H1 (cell line): ENCODE measurements at regions not wholly inside any gene's neighbourhood (a gene's known extent, or its start where the extent isn't known, plus 50 kb on each side); places are given as distances from the start of the nearest gene placed in this dataset.

Source experiments
- CTCF ChIA-PET: fragments of 300-600 bp; sonication (Branson Sonifier 250); formaldehyde crosslinking; loops from one replicate; lab custom pipeline; 2021; ENCODE audit not compliant: partially characterized antibody; lab: Charles Lee
- POLR2A ChIA-PET: fragments of 300-600 bp; sonication (Branson Sonifier 250); formaldehyde crosslinking; loops from one replicate; lab custom pipeline; 2021; ENCODE audit warnings: inconsistent platforms; ENCODE audit not compliant: partially characterized antibody; lab: Charles Lee
- DNase-seq, 2 experiments: peaks; one replicate each; pipeline versions ENCODE4 v3.0.0 to v3.0.0-alpha.2; 2010 to 2022; ENCODE audit warnings: low spot score in 2 of 2, low read depth in 1 of 2, mixed read lengths in 1 of 2
- FAIRE-seq: peaks from 2 replicates; lab custom pipeline; 2011; peaks lifted over from hg19 to GRCh38; lab: Jason Lieb, UNC
- H2AFZ ChIP-seq: 2 replicates; pipeline ENCODE4 v1.8.1; 2012; ENCODE audit warnings: low read length, inconsistent platforms
- H2AK5ac ChIP-seq: 2 replicates; pipeline ENCODE4 v1.6.1; 2013; ENCODE audit warnings: low read depth, low read length
- H2BK120ac ChIP-seq: replicated peaks from 2 replicates; pipeline ENCODE3; 2013; ENCODE audit warnings: low read depth, low read length, inconsistent platforms
- H2BK12ac ChIP-seq: 2 replicates; pipeline ENCODE4 v1.6.1; 2013; ENCODE audit warnings: low read depth, low read length
- H2BK15ac ChIP-seq: 2 replicates; pipeline ENCODE4 v1.6.1; 2013; ENCODE audit warnings: low read length
- H2BK20ac ChIP-seq: 2 replicates; pipeline ENCODE4 v1.6.1; 2013; ENCODE audit warnings: low read length
- H2BK5ac ChIP-seq: 2 replicates; pipeline ENCODE4 v1.6.1; 2013; ENCODE audit warnings: low read depth, low read length
- H3K14ac ChIP-seq: 2 replicates; pipeline ENCODE4 v1.6.1; 2013; ENCODE audit warnings: inconsistent platforms; ENCODE audit not compliant: insufficient read length
- H3K18ac ChIP-seq: 2 replicates; pipeline ENCODE4 v1.6.1; 2013; ENCODE audit warnings: low read length; ENCODE audit errors: extremely low read depth
- H3K23ac ChIP-seq: 2 replicates; pipeline ENCODE4 v1.6.1; 2013; ENCODE audit warnings: inconsistent platforms; ENCODE audit not compliant: insufficient read length
- H3K23me2 ChIP-seq: 2 replicates; pipeline ENCODE4 v1.6.1; 2013; ENCODE audit warnings: low read depth, low read length
- H3K27ac ChIP-seq: 2 replicates; pipeline ENCODE4 v1.6.1; 2011; ENCODE audit warnings: low read depth, low read length, inconsistent platforms
- H3K27me3 ChIP-seq, 4 experiments: replicated peaks in 1 of 4; 1 replicate in 1 of 4; 2 replicates in 3 of 4; pipeline versions ENCODE4 v1.6.1 to v1.8.1; 2011 to 2013; ENCODE audit warnings: low read length in 3 of 4, mild to moderate bottlenecking in 3 of 4, inconsistent platforms in 2 of 4, mixed read lengths in 2 of 4, moderate library complexity in 1 of 4; ENCODE audit not compliant: control insufficient read depth in 3 of 4, insufficient read depth in 3 of 4; ENCODE audit errors: extremely low read depth in 1 of 4
- H3K36me3 ChIP-seq, 4 experiments: 2 replicates each; pipeline versions ENCODE4 v1.6.1 to v1.8.1; 2011 to 2013; ENCODE audit warnings: mild to moderate bottlenecking in 4 of 4, low read length in 3 of 4, moderate library complexity in 2 of 4, control low read depth in 1 of 4, inconsistent platforms in 1 of 4; ENCODE audit not compliant: insufficient read depth in 4 of 4, control insufficient read depth in 2 of 4
- H3K4ac ChIP-seq: replicated peaks from 2 replicates; pipeline ENCODE3; 2013; ENCODE audit warnings: low read length, low read depth, mixed read lengths, inconsistent platforms; ENCODE audit not compliant: insufficient read length
- H3K4me1 ChIP-seq, 4 experiments: replicated peaks in 1 of 4; 1 replicate in 1 of 4; 2 replicates in 3 of 4; pipeline versions ENCODE4 v1.6.1 to v1.8.1; 2011 to 2013; ENCODE audit warnings: low read length in 3 of 4, inconsistent platforms in 2 of 4, mixed read lengths in 1 of 4; ENCODE audit not compliant: insufficient read depth in 4 of 4, control insufficient read depth in 3 of 4
- H3K4me2 ChIP-seq, 2 experiments: 2 replicates each; pipeline versions ENCODE4 v1.6.1 to v1.8.1; 2011 to 2013; ENCODE audit warnings: low read depth in 2 of 2, low read length in 2 of 2, control low read depth in 1 of 2, inconsistent platforms in 1 of 2, mild to moderate bottlenecking in 1 of 2; ENCODE audit not compliant: insufficient read depth in 1 of 2
- H3K4me3 ChIP-seq, 4 experiments: fragments of 200-600, 300-600 bp in 1 of 4; sonication (generic), shearing (Covaris generic), sonication (Bioruptor Twin) in 1 of 4; 2 replicates each; pipeline versions ENCODE4 v1.5.1 to v1.8.1; 2011 to 2016; ENCODE audit warnings: low read length in 4 of 4, low read depth in 3 of 4, control low read depth in 2 of 4, inconsistent platforms in 2 of 4, mild to moderate bottlenecking in 2 of 4, mixed read lengths in 1 of 4, moderate library complexity in 1 of 4; ENCODE audit not compliant: insufficient read depth in 2 of 4; ENCODE audit errors: extremely low read depth in 1 of 4
- H3K56ac ChIP-seq: replicated peaks from 2 replicates; pipeline ENCODE3; 2013; ENCODE audit warnings: low read depth, mild to moderate bottlenecking, mixed read lengths, low read length, inconsistent platforms; ENCODE audit not compliant: insufficient read length
- H3K79me1 ChIP-seq: 2 replicates; pipeline ENCODE4 v1.6.1; 2013; ENCODE audit warnings: low read depth, low read length, control low read depth
- H3K79me2 ChIP-seq, 2 experiments: 2 replicates each; pipeline versions ENCODE4 v1.6.1 to v1.8.1; 2012 to 2013; ENCODE audit warnings: low read length in 2 of 2, mild to moderate bottlenecking in 2 of 2, inconsistent platforms in 1 of 2; ENCODE audit not compliant: insufficient read depth in 2 of 2, control insufficient read depth in 1 of 2
- H3K9ac ChIP-seq, 4 experiments: replicated peaks in 1 of 4; 1 replicate in 1 of 4; 2 replicates in 3 of 4; pipeline versions ENCODE4 v1.6.1 to v1.8.1; 2011 to 2013; ENCODE audit warnings: low read depth in 3 of 4, low read length in 3 of 4, control low read depth in 2 of 4, mild to moderate bottlenecking in 2 of 4, moderate library complexity in 2 of 4, inconsistent platforms in 1 of 4; ENCODE audit errors: extremely low read depth in 1 of 4
- H3K9me3 ChIP-seq, 2 experiments: 2 replicates each; pipeline versions ENCODE4 v1.6.1 to v1.8.1; 2012 to 2013; ENCODE audit warnings: mild to moderate bottlenecking in 2 of 2, moderate library complexity in 2 of 2, control low read depth in 1 of 2, inconsistent platforms in 1 of 2, low read depth in 1 of 2, low read length in 1 of 2, mixed read lengths in 1 of 2; ENCODE audit not compliant: insufficient read depth in 2 of 2
- H4K20me1 ChIP-seq, 2 experiments: replicated peaks in 1 of 2; 2 replicates each; pipeline versions ENCODE3 to v1.8.1; 2011 to 2013; ENCODE audit warnings: inconsistent platforms in 2 of 2, low read length in 2 of 2, mild to moderate bottlenecking in 1 of 2; ENCODE audit not compliant: insufficient read depth in 2 of 2, control insufficient read depth in 1 of 2
- H4K5ac ChIP-seq: 2 replicates; pipeline ENCODE4 v1.6.1; 2013; ENCODE audit warnings: low read length, low read depth, mixed read lengths, inconsistent platforms; ENCODE audit not compliant: insufficient read length
- H4K8ac ChIP-seq: 2 replicates; pipeline ENCODE4 v1.8.0; 2013; ENCODE audit warnings: mild to moderate bottlenecking, moderate library complexity, low read length, inconsistent platforms; ENCODE audit not compliant: insufficient read depth; ENCODE audit errors: extremely low read depth
- H4K91ac ChIP-seq: replicated peaks from 2 replicates; pipeline ENCODE3; 2013; ENCODE audit warnings: low read length, mixed read lengths, inconsistent platforms; ENCODE audit not compliant: insufficient read length
- BCL11A ChIP-seq, 2 experiments: IDR thresholded peaks; one replicate each; pipeline ENCODE4 v1.6.1; 2011; ENCODE audit warnings: low read depth in 2 of 2, low read length in 2 of 2, mild to moderate bottlenecking in 2 of 2
- CHD1 ChIP-seq: IDR thresholded peaks from 2 replicates; pipeline ENCODE4 v1.6.1; 2012; ENCODE audit warnings: low read depth, low read length, improper control_type of control experiment
- GABPA ChIP-seq: IDR thresholded peaks from 2 replicates; pipeline ENCODE4 v1.6.1; 2011; ENCODE audit warnings: mild to moderate bottlenecking, low read length, moderate library complexity, borderline replicate concordance; ENCODE audit not compliant: insufficient read depth
- GTF2F1 ChIP-seq: IDR thresholded peaks from 2 replicates; pipeline ENCODE4 v1.6.1; 2012; ENCODE audit warnings: low read depth, low read length, improper control_type of control experiment, borderline replicate concordance
- POLR2A ChIP-seq, 2 experiments: IDR thresholded peaks; 1 replicate in 1 of 2; 2 replicates in 1 of 2; pipeline ENCODE4 v1.6.1; 2011; ENCODE audit warnings: low read depth in 2 of 2, low read length in 2 of 2, mild to moderate bottlenecking in 2 of 2; ENCODE audit errors: control extremely low read depth in 1 of 2
- RFX5 ChIP-seq: IDR thresholded peaks from 2 replicates; pipeline ENCODE4 v1.6.1; 2011; ENCODE audit warnings: low read depth, low read length, improper control_type of control experiment, borderline replicate concordance
- RNF2 ChIP-seq: fragments of 200-900, 300-1000 bp; sonication (generic); IDR thresholded peaks from 2 replicates; pipeline ENCODE4 v1.7.1; 2016; ENCODE audit warnings: borderline replicate concordance, low read depth, mild to moderate bottlenecking, antibody characterized with exemption, low read length; ENCODE audit not compliant: poor library complexity, severe bottlenecking; ENCODE audit errors: missing control alignments
- WGBS, 2 experiments: shearing (Covaris generic) in 1 of 2; methylation state at CpG; one replicate each; pipeline versions ENCODE4 v1.1.6 to v1.1.7; 2013 to 2015; ENCODE audit warnings: low lambda C conversion rate in 2 of 2, mixed read lengths in 2 of 2, inconsistent platforms in 1 of 2, low coverage in 1 of 2, missing lambda C conversion rate in 1 of 2; ENCODE audit not compliant: insufficient replicate concordance in 2 of 2, insufficient coverage in 1 of 2, insufficient read length in 1 of 2; ENCODE audit errors: extremely low coverage in 1 of 2, missing lambda C conversion rate in 1 of 2; 5-methylcytosine and 5-hydroxymethylcytosine counted together
- TF ChIP-seq, protein P1 (sequence below): IDR thresholded peaks from 2 replicates; pipeline ENCODE4 v1.6.1; 2011; ENCODE audit warnings: low read length, improper control_type of control experiment
- TF ChIP-seq, protein P2 (sequence below): IDR thresholded peaks from 2 replicates; pipeline ENCODE4 v1.6.1; 2012; ENCODE audit warnings: low read length, inconsistent platforms

DNA sequence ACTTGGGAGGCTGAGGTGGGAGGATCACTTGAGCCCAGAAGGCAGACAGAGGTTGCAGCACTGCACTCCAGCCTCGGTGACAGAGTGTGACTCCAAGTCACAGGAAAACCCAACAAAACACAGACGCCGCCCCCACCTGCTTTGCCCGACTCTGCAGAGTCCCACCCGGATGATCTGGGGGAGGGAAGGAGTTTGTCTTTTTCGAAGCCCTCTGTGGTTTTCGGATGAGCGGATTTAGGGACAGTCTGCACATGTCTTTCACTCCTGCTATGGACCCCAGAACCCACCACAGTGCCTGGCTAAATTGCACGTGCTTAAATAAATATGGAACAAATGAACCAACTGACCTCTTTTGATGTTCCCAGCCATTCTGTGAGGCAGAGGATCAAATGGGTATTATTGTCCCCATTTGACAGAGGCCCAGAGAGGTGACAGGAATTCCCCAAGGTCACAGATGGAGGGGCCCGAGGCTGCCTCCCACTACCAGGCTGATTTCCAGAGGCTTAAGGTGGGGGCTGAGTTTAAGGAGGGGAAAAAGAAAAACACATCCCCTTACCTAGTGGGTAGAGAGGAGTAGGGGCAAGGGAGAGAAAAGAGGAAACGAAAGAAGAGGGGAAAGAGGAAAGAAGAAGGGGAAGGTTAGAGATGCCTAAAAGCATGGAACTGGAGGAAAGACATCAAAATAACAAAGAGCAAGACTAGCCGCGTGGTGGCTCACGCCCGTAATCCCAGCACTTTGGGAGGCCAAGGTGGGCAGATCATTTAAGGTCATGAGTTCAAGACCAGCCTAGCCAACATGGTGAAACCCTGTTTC, 59.4 kb upstream of the TFRC start:
- Histone ChIP-seq H3K4me3 (no peak overlapping the region), H3K79me2 (no peaks in the 10 kb centered on the region), H3K23me2 (no peaks in the 10 kb centered on the region), H3K18ac (no peak overlapping the region), H3K27ac (no peak overlapping the region), H3K9ac (no peak overlapping the region), H4K91ac (no peak overlapping the region), H3K56ac (no peak overlapping the region), H2BK20ac (0 out of 2 replicates have a peak overlapping the region, but pooled peaks have one; percentile 61), H3K4ac (no peak overlapping the region), H3K4me1 (peaks cover 0 to 17% (median 6%) of the 10 kb centered on the region in 4 experiments; a peak in 4 of 7 replicates), H3K23ac (no peak overlapping the region), H2AK5ac (no peak overlapping the region), H3K27me3 (no peaks in the 10 kb centered on the region), H2BK15ac (no peak overlapping the region), H2BK120ac (no peak overlapping the region), H3K4me2 (no peak overlapping the region), H4K5ac (no peak overlapping the region), H3K79me1 (no peaks in the 10 kb centered on the region), H2BK5ac (no peak overlapping the region), H3K36me3 (no peaks in the 10 kb centered on the region), H2BK12ac (no peak overlapping the region), H2AFZ (no peak overlapping the region), H3K14ac (no peak overlapping the region), H3K9me3 (peaks cover 0 to 3% of the 10 kb centered on the region in 2 experiments; a peak in 1 of 4 replicates), H4K8ac (no peak overlapping the region; the same call in 1 of the 2 replicates), H4K20me1 (no peaks in the 10 kb centered on the region)
- POLR2A ChIA-PET, result no interaction called here
- CTCF ChIA-PET, result interaction anchor here (1.5 kb wide), 1 partner anchor 37 kb away, joined by 3 read pairs; no protein-coding TSS in a partner anchor
- FAIRE-seq (no peak), DNase-seq (no peak)
- 86% methylated on average over 15 of the region's 15 CpGs; no CpG with 5 or more reads in 1 of the 2 experiments for WGBS, 2 experiments
- TF ChIP-seq GTF2F1, result no peak
- no peak for TF ChIP-seq RNF2
- TF ChIP-seq, protein P1, sequence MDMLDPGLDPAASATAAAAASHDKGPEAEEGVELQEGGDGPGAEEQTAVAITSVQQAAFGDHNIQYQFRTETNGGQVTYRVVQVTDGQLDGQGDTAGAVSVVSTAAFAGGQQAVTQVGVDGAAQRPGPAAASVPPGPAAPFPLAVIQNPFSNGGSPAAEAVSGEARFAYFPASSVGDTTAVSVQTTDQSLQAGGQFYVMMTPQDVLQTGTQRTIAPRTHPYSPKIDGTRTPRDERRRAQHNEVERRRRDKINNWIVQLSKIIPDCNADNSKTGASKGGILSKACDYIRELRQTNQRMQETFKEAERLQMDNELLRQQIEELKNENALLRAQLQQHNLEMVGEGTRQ, result no peak
- TF ChIP-seq, protein P2, sequence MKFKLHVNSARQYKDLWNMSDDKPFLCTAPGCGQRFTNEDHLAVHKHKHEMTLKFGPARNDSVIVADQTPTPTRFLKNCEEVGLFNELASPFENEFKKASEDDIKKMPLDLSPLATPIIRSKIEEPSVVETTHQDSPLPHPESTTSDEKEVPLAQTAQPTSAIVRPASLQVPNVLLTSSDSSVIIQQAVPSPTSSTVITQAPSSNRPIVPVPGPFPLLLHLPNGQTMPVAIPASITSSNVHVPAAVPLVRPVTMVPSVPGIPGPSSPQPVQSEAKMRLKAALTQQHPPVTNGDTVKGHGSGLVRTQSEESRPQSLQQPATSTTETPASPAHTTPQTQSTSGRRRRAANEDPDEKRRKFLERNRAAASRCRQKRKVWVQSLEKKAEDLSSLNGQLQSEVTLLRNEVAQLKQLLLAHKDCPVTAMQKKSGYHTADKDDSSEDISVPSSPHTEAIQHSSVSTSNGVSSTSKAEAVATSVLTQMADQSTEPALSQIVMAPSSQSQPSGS, result no peak
- TF ChIP-seq CHD1, result no peak
- no peak for TF ChIP-seq BCL11A (IDR thresholded peaks at IDR 0.05; ENCODE audit: low read depth in 2 of 2, low read length in 2 of 2)
- no peak for TF ChIP-seq POLR2A (IDR thresholded peaks at IDR 0.05; ENCODE audit: control extremely low read depth in 1 of 2, low read depth in 2 of 2, low read length in 2 of 2)
- TF ChIP-seq RFX5, result no peak
- no peak for TF ChIP-seq GABPA
